Breast epithelium (tissue), 3 donors: ENCODE measurements at regions not wholly inside any gene's neighbourhood (a gene's known extent, or its start where the extent isn't known, plus 50 kb on each side); places are given as distances from the start of the nearest gene placed in this dataset.

Source experiments
- CTCF ChIP-seq, 3 donors: fragments of 450-650 bp; IDR thresholded peaks; one replicate each; pipeline ENCODE4 v1.5.1; 2016 to 2017; ENCODE audit warnings: antibody characterized with exemption in 3 of 3, mild to moderate bottlenecking in 3 of 3, moderate library complexity in 3 of 3
- POLR2A ChIP-seq: fragments of 450-650 bp; IDR thresholded peaks from one replicate; pipeline ENCODE4 v1.6.1; 2016; ENCODE audit warnings: antibody characterized with exemption, mild to moderate bottlenecking, moderate library complexity

DNA sequence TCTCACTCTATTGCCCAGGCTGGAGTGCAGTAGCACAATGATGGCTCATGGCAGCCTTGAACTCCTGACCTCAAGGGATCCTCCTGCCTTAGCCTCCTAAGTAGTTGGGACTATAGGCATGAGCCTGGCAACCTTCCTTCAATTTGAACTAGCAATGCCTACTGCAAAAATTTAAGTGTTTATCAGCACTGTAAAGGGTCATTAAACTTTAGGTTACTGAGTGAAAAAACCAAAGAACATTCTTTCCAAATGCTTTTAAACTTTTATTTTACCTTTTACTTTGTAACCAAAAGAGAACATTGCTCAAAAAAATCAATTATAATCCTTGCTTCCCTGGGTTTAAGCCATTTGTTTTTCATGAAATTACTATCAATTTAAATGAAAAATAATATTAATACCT is 101.0 kb upstream of the NHSL1 start:
- TF ChIP-seq CTCF (IDR thresholded peaks at IDR 0.05) (no peak), POLR2A (no peak)
